SK-N-DZ (cell line): ENCODE measurements at regions not wholly inside any gene's neighbourhood (a gene's known extent, or its start where the extent isn't known, plus 50 kb on each side); places are given as distances from the start of the nearest gene placed in this dataset.

Source experiments
- DNase-seq: peaks from one replicate; pipeline ENCODE4 v3.0.0-alpha.2; 2015; ENCODE audit warnings: low spot score

DNA sequence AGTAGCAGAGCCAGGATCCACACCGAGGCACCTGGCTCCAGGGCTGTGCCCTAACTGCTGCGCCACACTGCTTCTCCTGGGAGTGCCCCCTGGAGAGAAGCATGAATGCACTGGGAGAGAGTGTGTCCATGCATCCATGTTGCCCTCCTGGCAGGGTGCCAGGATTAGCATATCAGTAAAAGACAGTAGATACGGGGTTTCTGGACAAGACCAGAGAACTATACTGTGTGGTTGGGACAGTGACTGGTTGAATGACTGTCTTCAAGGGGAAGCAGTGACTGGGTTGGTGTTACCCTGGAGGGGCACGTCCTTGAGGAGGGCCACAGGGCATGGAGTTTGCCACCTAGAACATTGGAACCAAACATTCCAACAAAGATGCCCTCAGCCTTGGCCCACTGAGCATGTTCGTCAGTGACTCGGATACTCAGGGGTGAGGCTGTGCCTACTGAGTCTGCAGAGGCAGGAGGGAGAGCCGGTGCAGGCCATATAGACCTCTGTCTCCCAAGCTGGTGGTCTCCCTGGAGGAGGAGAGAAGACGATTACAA lies 288.8 kb downstream of the CDC5L start:
- DNase-seq, result no peak

DNA sequence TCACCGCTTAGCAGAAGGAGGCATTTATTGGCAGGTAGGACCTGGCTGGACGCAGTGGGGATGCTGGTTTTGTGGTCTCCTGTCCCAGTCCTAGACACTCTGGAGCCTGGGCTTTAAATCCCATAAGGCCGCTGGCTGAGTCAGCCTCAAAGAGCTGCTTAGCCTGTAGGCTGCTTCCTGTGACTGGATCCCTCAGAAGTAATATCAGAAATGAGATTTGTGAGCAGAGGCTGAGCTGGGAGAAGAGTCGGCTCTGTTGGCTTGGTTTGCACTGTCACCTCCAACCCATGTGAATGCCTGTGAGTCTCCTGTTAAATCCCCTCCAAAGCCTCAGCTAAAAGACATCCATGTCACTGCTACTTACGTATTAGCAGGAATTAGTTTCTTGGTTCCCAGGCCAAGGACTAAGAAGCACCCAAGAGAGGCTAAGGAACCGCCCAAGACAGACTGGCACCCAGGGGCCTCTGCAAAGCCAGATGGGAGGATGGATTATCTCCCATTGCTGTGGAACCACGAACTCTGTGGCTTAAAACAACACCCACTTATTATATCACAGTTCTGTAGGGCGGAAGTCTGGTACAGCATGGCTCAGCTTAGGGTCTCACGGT lies 289.4 kb downstream of the CDC5L start:
- DNase-seq, result no peak

DNA sequence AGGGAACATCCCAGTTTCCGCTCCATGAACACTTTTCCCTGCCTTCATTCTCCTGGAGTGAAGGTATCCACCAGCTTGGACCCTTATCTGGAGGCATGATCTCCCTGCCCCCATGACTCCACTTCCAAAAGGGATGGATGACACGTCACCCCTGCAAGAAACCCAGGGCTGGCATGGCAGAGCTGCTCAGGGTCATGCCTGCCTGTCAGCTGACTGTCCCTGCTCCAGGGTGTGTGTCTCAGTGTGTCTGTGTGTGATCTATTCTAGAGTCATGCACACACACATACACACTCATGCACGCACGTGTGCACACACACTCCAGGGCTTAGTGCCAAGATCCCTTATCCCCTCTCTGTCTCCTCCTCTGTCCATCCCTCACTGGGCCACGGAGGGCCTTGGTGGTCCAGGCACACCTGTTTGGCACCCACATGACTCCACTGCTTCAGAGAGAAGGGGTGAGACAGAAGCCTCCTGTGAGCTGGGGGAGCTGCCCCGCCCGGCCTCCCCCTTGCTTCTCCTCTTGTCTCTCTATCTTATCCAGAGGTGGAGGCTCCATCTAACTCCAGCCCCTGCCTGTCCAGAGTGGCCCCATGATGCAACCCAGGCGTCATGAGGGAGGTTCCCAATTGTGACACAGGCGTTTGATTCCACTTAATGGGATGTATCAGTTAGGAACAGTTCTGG lies 290.9 kb downstream of the CDC5L start:
- DNase-seq, result no peak

DNA sequence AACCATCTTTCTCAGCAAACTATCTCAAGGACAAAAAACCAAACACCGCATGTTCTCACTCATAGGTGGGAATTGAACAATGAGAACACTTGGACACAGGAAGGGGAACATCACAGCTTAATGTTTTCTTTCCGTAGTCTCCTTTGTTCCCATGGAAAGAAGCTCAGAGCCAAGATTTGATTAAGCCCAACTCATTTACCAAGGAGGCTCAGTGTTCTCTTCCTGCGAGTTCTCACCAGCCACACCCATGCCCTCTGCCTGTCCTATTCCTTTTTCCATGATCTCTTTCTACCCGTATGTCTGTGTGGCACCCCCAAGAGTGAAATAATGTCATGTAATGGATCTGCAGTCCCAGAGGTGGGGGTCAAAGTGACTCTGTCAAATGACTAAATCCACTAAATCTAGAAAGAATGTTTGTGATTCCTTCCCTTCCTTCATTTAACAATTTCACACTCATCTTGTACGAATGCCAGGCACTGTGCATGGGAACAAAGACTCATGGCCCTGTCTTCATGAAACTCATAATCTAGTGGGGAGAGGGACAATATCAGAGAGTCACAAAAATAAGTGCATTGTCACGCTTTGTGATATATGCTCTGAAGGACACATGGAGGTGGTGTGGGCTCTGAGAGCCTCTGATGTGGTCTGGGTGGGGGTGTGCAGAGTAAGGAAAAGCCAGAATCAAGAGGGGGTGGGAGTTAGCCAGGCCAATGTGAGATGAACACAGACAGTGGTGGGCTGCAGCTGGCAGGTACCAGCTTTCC lies 292.1 kb downstream of the CDC5L start:
- no peak for DNase-seq

DNA sequence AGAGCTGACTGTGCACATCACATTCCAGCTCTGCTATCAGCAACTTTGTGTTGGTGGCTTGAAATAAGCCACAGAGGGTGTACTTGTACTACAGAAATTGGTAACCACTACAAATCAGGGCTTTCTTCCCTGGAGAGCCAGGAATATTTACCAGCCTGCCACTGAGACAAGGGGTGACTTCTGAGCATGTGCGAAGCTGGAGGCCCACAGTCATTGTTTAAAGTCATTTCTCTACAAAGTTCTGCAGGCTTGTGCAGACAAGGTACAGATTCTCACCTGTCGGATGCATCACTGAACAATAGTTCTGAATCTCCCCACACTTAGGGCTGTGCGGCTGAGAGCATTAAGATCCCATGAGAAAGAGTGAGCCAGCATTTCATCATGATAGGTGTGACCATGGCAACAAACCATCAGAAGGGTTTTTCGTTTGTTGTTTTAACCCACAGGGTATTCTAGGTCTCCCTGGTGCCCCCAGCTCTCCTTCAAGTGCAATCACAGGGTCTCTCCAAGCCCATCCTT lies 292.8 kb downstream of the CDC5L start:
- no peak for DNase-seq

DNA sequence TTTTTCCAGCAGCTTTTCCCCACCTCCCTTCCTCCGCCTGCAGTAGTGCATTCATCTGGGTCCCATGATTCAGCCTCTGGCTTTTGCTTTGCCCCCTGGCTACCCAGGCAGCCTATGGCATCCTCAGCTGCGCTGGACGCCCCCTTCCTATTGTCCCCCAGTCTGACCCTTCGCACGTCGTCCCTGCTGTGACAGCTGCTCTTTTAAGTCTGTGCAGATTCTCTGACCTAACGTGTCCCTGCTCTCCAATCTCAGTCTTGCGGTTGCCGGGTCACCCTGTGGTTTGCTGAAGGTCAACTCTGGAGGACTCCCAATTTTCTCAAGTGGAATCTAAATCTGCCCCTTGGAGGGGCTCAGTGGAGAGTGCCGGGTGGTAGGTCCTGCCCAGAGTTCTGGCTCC lies 294.3 kb downstream of the CDC5L start:
- no peak for DNase-seq

DNA sequence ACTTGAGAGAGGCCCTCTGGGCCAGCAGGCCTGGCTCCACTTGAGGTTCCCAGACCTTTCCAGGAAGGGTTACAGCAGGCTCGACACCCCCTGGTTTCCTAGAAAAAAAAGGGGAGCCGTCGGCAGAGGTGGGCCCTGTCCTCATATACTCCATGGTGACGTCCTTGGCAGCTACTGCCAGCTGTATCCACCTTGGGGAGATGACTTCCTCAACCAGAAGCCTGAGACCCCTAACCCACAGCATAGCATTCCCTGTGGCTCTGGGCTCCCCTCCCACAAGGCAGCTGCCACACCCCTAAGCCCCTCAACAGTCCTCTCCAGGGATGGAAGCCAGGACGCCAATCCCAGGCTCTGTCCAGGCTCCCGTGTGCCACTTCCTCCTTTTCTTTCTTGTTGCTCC lies 294.8 kb downstream of the CDC5L start:
- DNase-seq, result no peak

DNA sequence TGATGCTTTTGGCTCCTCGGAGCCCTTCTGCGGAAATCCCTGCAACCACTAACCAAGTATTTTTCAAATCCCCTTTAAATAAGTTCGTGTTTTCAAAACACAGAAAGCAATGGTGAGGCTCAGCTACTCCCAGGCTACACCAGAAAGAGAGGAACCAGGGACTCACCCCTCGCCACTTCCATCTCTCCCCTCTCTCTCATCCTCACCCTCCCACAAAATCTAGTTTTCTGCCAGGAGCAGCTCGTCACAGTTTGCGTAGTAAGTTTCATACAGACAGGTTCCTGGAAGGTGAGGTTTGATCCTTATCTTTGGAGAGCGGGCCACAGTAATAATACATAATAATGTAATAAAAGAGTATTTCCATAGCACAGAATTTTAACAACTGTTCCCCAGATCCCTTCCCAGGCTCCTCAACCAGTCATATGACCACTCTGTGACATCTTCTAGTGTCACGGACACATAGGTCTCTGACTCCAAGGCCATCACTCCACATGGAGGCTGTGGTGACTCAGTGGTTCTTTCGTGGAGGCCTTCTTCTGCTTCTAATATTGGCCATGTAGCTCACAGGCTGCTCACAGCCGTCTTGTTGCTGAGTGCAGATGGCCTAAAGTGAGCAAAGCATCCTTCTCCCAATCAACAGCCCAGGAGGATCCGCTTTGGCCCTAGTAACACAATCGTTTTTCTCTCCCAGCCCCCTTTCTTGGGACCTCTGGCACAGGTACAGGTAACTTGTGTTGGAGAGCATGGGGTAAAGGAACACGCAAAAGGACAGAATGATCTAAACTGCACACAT lies 295.7 kb downstream of the CDC5L start:
- no peak for DNase-seq

DNA sequence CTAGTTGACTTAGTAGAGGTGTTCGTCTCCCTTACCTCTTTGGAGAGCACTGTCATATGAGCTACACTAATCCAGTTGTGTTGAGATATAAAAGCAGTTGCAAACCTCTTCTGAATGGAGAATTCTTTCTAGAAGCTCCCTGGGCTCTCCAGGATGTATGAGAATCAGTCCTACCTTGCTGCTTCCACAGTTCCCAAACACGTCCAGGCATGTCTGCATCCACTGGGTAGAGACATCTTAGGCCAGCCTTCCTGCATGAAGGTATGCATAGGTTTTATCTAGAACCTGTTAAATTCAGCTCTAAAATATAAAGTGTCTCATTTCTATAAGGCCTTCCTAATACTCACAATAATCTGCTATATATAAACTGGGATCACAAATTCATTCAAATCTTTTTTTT lies 297.7 kb downstream of the CDC5L start:
- no peak for DNase-seq

DNA sequence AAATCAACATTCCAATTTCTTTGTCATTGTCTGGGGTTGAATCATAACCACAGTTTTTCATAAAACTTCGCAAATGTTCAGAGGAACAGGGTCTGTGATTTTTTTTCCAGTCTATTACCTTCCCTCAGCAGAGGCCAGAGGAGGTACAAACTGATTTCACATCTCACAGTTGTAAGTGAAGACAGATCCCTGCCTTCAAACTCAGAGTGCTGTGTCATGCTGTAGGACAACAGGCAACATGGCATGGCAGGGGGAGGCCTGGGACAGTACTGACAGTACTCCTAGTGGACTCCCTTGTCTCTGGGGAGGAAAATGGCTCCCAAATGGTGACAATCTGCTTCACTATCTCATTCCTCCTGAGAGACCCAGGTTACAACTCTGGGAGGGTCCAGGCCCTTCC lies 308.6 kb downstream of the CDC5L start:
- DNase-seq, result no peak

DNA sequence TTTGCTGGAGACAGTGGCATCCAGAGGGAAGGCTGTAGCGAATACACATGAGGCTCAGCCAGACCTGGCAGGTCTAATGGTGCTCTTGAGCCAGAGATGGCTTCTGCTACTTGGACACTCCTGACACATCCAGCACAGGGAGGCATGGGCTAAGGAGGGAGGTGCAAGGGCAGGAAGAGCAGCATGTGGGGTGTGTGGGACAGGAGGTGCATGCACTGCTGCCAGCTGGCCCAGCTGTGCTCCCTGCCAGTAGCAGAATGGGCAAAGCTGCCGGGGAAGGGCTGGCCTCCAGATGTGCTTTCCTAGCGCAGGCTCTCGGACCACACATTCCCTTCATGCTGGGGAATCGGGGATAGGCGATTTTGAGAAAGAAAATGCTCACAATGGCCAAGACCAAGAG lies 309.2 kb downstream of the CDC5L start:
- DNase-seq, result no peak

DNA sequence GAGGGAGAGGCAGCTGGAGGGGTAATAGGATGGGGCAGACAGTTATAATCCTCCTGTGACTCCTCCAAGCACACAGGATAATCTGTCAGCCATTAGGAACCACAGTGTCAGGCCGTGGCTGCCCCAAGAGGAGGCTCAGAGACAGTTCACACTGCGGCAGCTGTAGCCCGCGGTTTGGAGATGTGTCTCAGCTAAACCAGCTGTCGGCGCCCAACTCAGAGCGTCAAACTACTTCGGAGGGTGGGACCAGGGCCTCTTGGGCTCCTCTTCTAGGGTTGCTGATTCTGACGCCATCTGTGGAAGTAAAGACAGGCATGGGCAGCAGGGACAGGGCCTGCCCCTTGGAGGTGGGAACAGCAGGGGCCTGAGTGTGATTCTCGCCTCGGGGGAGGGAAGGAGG lies 309.8 kb downstream of the CDC5L start:
- peak; percentile 61 for DNase-seq

DNA sequence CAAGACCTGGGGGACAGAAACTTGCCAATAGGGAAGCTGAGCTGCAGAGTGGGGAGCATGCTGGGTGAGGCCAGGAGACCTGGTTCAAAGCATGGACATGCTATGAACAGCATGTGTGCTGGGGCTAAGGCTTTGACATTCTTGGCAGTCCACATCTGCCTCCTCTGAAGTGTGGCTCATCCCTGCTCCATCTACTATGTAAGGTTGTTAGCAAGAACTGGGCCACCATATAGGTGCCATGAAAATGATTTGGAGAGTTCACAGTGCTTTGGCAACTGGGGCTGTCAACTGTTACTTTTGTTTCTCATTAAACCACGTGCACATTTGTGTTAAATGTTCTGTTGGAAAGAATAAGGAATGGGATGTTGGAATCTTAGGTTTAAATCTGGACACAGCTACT lies 311.1 kb downstream of the CDC5L start:
- DNase-seq, result no peak

DNA sequence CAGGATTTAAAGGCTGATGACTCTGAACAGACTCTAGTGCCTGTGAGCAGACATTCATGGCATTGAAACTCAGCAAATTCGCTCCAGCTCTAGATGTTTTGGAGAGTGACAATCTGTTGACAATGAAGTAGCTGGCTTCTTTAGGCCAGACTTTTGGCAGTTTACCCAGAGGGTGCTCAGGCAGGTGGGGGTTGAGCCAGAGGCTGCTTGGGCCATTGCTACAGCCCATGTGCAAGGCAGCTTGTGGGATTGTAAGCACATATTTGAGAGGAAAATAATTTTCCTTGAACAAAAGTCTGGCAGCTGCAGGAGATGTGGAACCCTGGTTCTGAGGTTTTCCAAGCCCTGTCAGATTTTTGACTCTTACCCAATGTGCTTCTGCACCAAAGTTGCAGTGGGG lies 311.6 kb downstream of the CDC5L start:
- DNase-seq, result no peak

DNA sequence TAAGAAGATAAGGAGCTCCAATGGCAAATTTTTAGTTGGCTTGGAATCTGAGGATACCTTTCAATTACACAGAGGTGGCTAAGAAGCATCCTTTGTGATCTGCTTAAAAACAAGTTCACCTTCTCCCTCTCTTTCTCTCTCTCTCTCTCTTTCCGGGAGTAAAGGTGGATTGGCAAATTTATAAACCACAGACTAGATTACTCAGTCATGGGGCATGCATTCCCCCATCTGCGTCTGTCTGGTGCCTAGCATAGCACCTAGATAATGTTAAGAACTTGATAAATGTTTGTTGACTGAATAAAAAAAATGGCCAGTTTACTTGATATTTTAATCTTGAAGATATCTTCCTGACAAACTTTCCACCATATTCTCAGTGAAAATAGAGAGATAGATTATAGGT lies 312.3 kb downstream of the CDC5L start:
- no peak for DNase-seq

DNA sequence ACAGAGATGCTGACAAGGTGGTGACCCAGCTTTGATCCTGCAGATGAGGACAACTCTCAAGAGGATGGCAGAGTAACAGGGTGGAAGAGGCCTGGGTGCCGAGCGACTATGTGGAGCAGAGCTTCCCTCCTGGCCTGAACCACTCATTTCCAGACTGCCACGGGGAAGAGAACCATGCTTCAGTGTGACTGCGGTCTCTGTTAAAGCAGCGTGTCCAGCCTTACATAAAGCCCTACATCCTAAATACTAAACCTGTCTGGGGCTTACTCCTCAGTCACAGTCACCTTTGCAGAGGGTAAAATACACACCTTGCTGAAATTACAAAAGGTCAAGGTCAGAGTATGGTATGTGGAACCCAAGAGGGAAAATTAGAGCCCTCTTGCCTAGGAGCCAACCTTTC lies 312.9 kb downstream of the CDC5L start:
- DNase-seq, result no peak

DNA sequence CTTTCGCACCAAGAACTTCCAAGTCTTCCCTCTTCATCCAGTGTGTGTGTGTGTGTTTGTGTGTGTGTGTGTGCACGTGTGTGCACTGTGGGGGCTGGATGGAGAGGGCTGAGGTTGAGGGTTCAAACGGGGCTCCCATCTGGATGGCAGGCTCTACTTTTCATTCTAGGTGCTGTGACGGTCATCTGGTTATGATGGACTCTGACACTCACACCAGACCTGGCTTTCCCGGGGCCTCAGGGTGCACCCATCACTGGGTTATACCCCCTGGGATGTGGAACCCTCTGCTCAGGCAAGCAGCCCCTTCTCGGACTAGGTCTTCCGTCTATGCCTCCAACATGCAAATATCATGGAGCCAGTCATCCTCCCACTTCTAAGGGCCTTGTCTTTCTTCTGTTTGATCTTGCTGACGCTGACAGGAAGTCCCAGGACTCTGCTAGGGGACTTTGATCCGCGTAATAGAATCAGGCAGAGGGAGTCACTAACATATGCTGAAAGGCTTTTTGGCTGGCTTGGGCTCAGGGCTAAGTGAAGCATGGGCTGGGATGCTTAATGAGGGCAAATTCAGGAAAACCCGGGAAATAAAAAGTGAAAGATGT lies 313.6 kb downstream of the CDC5L start:
- DNase-seq, result no peak

DNA sequence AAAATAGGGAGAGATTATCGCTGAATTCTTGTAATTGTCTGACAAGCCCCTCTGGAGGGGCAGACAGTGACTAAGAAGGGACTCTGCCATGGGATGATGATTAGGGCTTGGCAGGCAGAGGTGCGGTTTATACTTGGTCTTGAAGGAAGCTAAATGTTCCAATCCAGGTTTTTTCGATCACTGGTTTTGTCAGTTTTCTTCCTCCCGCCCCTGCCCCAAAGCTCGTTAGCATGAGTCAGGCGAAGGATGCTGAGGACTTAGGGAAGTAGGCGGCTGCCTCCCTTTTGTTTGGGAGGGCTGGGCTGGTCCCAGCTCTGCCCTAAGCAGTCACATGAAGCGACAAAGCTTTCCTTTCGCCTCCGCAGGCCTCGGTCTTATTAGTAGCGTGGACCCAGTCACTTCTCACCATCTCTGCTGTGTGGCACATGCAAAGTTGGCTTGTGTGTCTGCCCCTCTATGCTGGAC lies 314.2 kb downstream of the CDC5L start:
- no peak for DNase-seq

DNA sequence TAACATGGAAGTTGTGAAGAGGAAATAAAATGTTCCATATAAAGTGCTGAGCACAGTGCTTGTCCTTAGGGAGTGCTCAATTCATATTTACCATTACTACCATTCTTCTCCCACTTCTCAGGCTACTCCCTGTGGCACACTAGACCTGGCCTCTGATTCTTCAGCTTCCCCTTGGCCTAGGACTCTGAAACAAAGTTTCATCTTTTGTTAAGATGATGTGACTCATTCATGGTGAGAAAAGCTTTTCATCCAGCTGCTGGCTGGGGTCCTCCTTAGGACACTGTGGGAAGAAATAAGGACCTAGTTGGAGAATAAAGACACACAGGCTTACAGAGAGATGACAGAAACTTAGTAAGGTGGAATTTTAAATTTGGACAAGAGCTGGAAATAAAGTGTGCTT lies 314.8 kb downstream of the CDC5L start:
- no peak for DNase-seq

DNA sequence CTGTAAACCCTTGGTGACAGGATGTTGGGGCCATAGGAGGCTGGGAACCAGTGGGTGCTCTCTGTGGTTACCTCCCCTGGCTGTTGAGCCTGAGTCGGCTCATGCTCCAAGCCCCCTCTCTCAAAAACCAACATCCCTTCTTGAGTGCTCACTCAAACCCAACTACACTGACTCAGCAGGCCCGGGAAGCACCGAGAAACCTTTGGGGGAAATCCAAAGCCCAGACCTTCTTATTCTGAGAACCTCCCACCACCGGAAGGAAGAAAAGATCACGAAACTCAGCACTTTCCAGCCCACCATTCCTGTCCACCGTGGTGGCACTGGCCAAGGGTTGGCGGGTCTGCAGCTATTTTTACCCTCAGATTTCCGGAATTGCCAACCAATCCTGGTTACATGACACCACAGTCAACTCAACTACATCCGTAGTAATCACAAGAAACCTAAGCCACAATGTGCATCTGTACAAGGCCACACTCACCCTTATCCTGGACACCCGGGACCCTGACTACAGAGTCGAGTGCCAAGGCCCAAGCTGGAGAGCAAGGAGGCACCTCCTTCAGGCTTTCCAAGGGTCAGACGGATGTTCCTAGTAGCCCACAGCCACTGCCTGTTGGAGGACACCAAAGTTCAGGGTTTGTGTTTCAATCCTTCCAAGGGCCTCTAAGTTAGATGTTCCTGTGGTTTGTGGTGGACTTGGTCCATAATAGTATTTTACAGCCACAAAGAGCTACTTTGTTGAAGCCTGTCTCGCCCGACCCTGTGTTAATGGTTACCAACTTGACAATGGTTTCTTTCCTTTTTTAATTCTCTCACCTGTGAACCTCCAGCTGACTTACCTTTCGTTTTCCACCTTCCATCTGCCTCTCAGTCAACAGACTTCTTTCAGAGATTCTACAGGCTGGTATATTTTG lies 317.0 kb downstream of the CDC5L start:
- no peak for DNase-seq
